ENCODE measurements at regions not wholly inside any gene's neighbourhood (a gene's known extent, or its start where the extent isn't known, plus 50 kb on each side); places are given as distances from the start of the nearest gene placed in this dataset.

GRCh38 chr11:58782066-58782465 is 50.3 kb upstream of the GLYAT start (continued):
- TF ChIP-seq ZBTB39 (CRISPR knock-in tag; IDR thresholded peaks at IDR 0.05) = no peak

All from HepG2 (cell line).